ENCODE measurements at regions not wholly inside any gene's neighbourhood (a gene's known extent, or its start where the extent isn't known, plus 50 kb on each side); places are given as distances from the start of the nearest gene placed in this dataset.
A peak's percentile ranks its signal among the peaks of the same experiment; 100 is the strongest.

GRCh38 chr2:228329282-228329681 lies 147.8 kb upstream of the SPHKAP start:
- TF ChIP-seq CTCF (IDR thresholded peaks at IDR 0.05; ENCODE audit: insufficient read depth, low read depth, low read length, missing control alignments) = no peak
- H3K4me3 ChIP-seq (ENCODE audit: low read depth, low read length) = no peak overlapping the region
- no peak for DNase-seq (ENCODE audit: low read depth)

- H3K4me3 ChIP-seq (ENCODE audit: low read depth, low read length) = no peak overlapping the region
- no peak for DNase-seq (ENCODE audit: low read depth)
- no peak for TF ChIP-seq CTCF (IDR thresholded peaks at IDR 0.05; ENCODE audit: insufficient read depth, low read depth, low read length, missing control alignments)
These were observed 139.5 kb upstream of the SPHKAP start for GRCh38 chr2:228321015-228321414.

- H3K4me3 ChIP-seq (ENCODE audit: low read depth, low read length) = no peak overlapping the region
- TF ChIP-seq CTCF (IDR thresholded peaks at IDR 0.05; ENCODE audit: insufficient read depth, low read depth, low read length, missing control alignments) = peak; percentile 60
- peak; percentile 51 for DNase-seq (ENCODE audit: low read depth)
These were observed 136.7 kb upstream of the SPHKAP start for GRCh38 chr2:228318218-228318617.

- no peak overlapping the region for H3K4me3 ChIP-seq (ENCODE audit: low read depth, low read length)
- TF ChIP-seq CTCF (IDR thresholded peaks at IDR 0.05; ENCODE audit: insufficient read depth, low read depth, low read length, missing control alignments) = no peak
- DNase-seq (ENCODE audit: low read depth) = no peak
These were observed 130.7 kb upstream of the SPHKAP start for GRCh38 chr2:228312172-228312571.

- H3K4me3 ChIP-seq (ENCODE audit: low read depth, low read length) = no peak overlapping the region
- DNase-seq (ENCODE audit: low read depth) = no peak
- TF ChIP-seq CTCF (IDR thresholded peaks at IDR 0.05; ENCODE audit: insufficient read depth, low read depth, low read length, missing control alignments) = no peak
These were observed 122.5 kb upstream of the SPHKAP start for GRCh38 chr2:228303960-228304359.

GRCh38 chr2:228283491-228284171 lies 102.1 kb upstream of the SPHKAP start:
- TF ChIP-seq CTCF (IDR thresholded peaks at IDR 0.05; ENCODE audit: insufficient read depth, low read depth, low read length, missing control alignments) = no peak
- DNase-seq (ENCODE audit: low read depth) = peak; percentile 38
- no peak overlapping the region for H3K4me3 ChIP-seq (ENCODE audit: low read depth, low read length)

GRCh38 chr2:228282376-228282775 lies 100.9 kb upstream of the SPHKAP start:
- TF ChIP-seq CTCF (IDR thresholded peaks at IDR 0.05; ENCODE audit: insufficient read depth, low read depth, low read length, missing control alignments) = no peak
- DNase-seq (ENCODE audit: low read depth) = no peak
- no peak overlapping the region for H3K4me3 ChIP-seq (ENCODE audit: low read depth, low read length)

Data from GM12865 (cell line).